ENCODE measurements at regions not wholly inside any gene's neighbourhood (a gene's known extent, or its start where the extent isn't known, plus 50 kb on each side); places are given as distances from the start of the nearest gene placed in this dataset.
A peak's percentile ranks its signal among the peaks of the same experiment; 100 is the strongest.

DNA sequence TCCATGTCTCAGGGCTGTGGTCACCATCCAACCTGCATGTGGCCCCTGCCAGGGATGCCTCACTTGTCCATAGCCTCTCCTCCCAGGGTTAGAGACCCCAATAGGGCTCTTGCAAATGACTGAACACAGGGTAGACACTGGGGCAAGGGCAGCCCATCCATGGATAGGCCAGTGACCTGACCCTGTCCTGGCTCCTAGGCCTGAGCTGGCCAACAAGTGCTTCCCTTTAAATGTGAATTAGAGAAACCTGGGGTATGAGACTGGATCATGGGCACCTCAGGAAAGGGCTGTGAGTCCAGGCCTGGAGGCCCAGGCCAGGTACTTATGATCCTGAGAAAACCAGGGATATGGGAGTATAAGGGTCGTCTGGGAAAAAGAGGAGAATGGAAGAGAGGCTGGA is 64.5 kb downstream of the COPS8 start:
- DNase-seq (ENCODE audit: low read depth in 1 of 2, low spot score in 1 of 2) = no peak
- in situ Hi-C loops (cut with HindIII; ENCODE audit: low pct_unique_long_range_greater_than_20kb, low sequenced_read_pairs) = no loop called here
- no peak for TF ChIP-seq JUND (IDR thresholded peaks at IDR 0.05; ENCODE audit: low read depth)

DNA sequence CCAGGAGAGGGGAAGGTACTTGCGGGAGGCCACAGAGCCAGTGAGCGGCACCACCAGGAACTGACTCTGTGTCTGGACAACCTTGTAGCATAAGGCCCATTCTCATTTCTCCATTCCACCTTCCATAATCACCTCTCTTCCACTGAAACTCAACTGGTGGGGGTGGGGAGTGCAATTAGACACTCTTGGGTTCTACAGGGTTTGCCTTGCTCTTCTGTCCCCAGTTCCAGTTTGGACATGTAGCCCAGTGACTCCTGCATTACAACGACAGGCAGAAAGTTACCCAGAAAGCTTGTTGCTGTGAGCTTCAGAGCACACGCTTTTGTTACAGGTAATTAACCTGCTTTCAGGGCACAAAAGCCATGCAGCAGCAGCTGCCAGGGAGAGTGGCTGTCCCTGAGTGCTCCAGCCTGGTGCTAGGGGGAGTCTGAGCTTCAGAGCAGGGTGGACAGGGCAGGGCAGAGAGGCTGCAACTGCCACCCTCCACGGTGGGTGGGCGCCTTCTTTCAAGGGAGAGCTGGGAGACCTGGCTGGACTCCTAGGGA is 65.2 kb downstream of the COPS8 start:
- in situ Hi-C loops (cut with HindIII; ENCODE audit: low pct_unique_long_range_greater_than_20kb, low sequenced_read_pairs) = no loop called here
- DNase-seq (ENCODE audit: low read depth in 1 of 2, low spot score in 1 of 2) = no peak
- TF ChIP-seq JUND (IDR thresholded peaks at IDR 0.05; ENCODE audit: low read depth) = no peak

DNA sequence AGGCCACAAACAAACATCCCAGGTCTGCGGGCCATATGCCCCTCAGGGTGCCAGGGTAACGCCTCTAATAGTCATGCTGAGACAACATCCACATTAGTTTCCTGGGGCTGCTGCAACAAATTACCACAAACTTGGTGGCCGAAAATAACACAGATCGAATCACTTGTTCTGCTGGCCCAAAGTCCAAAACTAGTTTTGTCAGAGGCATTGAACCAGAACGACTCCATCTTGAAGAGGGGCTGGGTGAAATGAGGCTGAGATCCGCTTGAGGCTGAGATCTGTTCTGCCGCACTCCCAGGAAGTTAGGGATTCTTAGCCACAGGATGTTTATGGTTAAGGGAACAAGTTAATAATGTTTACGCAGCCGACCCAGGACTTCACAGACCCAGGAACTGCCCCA is 66.7 kb downstream of the COPS8 start:
- no peak for DNase-seq (ENCODE audit: low read depth in 1 of 2, low spot score in 1 of 2)
- TF ChIP-seq JUND (IDR thresholded peaks at IDR 0.05; ENCODE audit: low read depth) = no peak
- in situ Hi-C loops (cut with HindIII; ENCODE audit: low pct_unique_long_range_greater_than_20kb, low sequenced_read_pairs) = no loop called here

DNA sequence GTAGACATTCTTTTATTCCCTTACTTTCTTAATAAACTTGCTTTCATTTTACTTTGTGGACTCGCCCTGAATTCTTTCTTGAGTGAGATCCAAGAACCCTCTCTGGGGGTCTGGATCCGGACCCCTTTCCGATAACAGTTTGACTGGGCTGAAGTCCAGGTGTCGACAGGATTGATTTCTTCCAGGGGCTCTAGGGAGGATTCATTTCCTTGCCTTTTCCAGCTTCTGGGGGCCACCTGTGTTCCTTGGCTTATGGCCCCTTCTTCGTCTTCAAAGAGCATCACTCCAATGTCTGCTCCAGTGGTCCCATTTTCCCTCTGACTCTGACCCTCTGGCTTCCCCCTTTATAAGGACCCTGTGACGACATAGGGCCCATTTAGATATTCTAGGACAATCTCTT is 67.5 kb downstream of the COPS8 start:
- in situ Hi-C loops (cut with HindIII; ENCODE audit: low pct_unique_long_range_greater_than_20kb, low sequenced_read_pairs) = no loop called here
- DNase-seq (ENCODE audit: low read depth in 1 of 2, low spot score in 1 of 2) = no peak

DNA sequence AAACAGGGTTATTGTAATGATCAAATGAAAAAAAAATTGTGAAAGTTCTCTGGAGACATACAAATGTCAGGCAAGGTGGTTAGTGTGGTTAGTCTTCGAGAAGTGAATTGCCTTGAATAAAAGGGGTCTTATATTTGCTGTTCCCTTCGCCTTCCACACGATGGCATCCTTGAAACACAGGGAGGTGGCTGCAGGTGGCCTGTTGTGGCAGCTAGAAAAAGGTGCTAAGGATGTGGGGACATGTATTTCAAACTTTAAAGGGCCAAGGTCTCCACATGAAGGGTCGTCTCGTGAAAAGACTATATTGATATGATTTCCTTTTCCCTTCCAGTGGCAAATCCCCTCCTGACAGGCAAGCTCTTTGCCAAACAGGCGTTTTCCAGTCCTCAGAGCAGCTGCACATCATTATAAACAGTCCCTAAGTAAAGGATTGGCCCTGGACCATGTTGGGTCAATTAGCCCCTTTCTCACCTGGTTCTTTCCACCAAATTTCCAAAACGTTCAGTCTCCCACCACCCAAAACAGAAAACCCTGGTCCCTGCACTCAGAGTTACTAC is 68.5 kb downstream of the COPS8 start:
- peak; percentile 39 to 73 for DNase-seq (ENCODE audit: low read depth in 1 of 2, low spot score in 1 of 2)
- TF ChIP-seq JUND (IDR thresholded peaks at IDR 0.05; ENCODE audit: low read depth) = no peak
- in situ Hi-C loops (cut with HindIII; ENCODE audit: low pct_unique_long_range_greater_than_20kb, low sequenced_read_pairs) = no loop called here

More for the DNA sequence above, 67.5 kb downstream of the COPS8 start:
- no peak for TF ChIP-seq JUND (IDR thresholded peaks at IDR 0.05; ENCODE audit: low read depth)

DNA sequence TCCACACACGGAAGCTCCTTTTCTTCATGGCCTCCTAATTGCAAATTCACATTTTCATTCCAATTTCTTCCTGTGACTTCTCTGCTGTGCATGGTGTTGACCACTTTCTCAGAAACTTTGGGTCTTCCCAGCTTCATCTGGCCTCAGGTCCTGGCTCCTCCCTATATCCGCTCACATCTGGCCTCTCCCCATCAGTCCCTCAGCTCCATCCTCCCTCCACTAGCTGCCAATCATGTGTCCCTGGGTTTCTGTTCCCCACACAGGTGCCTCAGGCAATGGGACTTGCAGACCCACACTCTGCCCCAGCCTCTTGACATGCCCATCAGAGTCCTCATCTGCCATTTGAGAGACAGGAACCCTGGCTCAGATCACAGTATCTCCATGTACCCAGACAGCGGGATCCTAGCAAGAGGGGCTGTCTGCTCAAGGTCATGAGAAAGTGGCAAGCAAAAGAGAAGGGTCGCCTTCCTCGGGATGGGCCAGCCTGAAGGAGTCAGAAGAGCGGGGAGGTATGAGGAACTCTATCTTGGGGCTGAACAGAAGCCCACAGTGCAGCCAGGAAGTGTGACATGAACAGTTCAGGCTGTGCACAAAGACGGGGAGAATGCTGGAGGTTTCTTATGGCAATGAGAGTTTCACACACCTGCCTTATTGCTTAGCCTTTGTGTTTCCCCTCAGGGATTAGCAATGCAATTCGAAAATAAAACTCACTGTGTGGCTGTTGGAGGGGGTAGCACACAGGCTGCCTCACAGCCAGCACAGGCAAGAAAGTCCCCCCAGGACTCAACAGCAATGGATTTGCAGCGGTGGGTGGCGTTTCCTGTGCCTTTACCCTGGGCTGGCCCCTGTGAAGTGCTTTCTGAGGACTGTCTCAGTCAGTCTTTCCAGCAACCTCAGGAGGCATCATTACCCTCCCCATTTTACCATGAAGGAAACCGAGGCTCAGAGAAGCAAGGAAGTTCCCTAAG is 69.5 kb downstream of the COPS8 start:
- DNase-seq (ENCODE audit: low read depth in 1 of 2, low spot score in 1 of 2) = no peak
- in situ Hi-C loops (cut with HindIII; ENCODE audit: low pct_unique_long_range_greater_than_20kb, low sequenced_read_pairs) = no loop called here
- no peak for TF ChIP-seq JUND (IDR thresholded peaks at IDR 0.05; ENCODE audit: low read depth)

DNA sequence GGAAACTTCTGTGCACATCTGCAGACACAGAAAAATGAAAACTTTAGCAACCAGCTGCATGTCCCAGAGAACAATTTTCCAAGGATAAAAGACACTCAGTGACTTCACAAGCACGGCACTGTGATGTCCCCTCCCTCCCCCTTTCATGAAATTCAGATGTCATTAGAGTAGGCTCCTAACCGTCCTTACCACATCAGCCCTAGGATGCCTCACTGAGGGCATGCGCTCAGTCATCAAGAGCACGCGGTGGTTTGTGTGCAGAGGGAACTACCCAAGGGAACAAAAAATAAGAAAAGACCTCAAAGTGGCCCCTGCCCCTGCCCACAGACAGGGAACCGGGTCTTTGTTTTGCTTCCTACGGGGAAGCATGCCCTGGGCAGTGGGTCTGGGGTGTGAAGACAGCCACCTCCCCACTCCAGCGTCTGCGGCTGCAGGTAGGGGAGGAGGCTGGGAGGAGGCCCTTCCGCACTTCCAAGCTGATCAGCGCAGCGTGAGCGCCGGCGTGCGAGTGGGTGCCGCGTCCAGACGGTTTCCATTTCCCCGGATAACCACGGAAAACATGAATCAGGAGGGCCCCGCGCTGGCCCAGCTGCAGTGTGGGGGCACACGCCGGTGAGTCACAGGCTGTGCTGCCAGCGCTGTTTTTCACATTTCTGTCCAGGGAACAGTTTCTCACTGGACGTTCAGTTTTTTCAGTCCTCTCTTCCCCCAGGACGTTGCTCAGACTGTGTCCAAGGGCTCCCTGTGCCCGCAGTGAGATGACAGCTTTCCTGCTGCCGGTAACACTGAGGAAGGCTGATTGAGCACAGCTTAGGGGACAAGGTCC is 70.6 kb downstream of the COPS8 start:
- in situ Hi-C loops (cut with HindIII; ENCODE audit: low pct_unique_long_range_greater_than_20kb, low sequenced_read_pairs) = no loop called here
- DNase-seq (ENCODE audit: low read depth in 1 of 2, low spot score in 1 of 2) = no peak
- TF ChIP-seq JUND (IDR thresholded peaks at IDR 0.05; ENCODE audit: low read depth) = no peak

DNA sequence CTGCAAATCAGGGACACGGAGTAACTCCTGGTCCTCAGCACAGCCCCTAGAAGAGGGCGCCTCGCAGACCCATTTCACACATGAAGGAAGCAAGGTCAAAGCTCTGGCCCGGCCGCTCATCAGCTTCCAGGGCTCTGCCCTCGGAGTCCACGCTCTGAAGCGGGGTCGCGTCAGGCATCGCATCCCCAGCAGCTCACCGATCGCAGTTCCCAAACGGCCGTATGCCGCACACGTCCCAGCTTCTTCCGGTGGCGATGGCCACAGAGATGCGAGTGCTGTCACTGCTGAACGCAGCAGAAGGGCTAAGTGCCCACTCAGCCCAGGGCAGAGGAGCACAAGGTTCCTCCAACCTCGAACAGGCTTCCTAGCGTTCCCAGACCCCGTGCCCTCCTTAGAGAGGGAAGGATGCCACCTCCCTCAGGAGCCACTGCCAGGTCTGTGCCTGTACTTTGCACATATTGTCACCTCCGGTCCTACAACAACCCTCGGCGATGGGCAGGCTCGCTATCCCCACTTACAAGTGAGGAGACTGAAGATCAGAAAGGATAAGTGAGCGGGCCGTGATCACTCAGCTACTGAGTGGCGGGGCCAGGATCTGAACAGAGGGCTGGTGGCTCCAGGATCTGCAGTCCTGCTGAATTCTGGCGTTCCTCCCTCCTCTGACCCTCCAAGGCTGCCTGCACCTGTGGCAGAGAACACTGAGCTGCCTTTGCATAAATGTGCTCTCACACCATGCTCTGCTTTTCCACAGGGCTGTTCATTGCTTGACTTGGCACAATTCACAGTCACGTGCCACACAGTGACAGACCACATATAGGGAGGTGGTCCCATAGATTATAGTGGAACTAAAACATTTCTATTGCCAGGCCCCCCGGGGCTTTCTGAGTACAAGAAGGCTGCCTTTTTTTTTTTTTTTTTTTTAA is 71.4 kb downstream of the COPS8 start:
- in situ Hi-C loops (cut with HindIII; ENCODE audit: low pct_unique_long_range_greater_than_20kb, low sequenced_read_pairs) = no loop called here
- TF ChIP-seq JUND (IDR thresholded peaks at IDR 0.05; ENCODE audit: low read depth) = no peak
- no peak for DNase-seq (ENCODE audit: low read depth in 1 of 2, low spot score in 1 of 2)

DNA sequence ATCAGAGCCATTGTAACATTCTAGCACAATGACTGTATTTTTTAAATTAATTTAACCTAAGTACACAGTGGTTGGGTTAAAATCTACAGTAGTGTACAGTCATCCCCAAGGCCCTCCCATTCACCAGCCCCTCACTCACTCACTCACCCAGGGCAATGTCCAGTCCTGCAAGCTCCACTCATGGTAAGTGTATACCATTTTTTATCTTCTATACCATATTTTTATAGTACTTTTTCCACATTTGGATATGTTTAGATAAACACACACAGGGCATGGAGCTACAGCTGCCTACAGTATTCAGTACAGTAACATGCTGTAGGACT is 72.1 kb downstream of the COPS8 start:
- no peak for DNase-seq (ENCODE audit: low read depth in 1 of 2, low spot score in 1 of 2)
- in situ Hi-C loops (cut with HindIII; ENCODE audit: low pct_unique_long_range_greater_than_20kb, low sequenced_read_pairs) = no loop called here
- no peak for TF ChIP-seq JUND (IDR thresholded peaks at IDR 0.05; ENCODE audit: low read depth)

DNA sequence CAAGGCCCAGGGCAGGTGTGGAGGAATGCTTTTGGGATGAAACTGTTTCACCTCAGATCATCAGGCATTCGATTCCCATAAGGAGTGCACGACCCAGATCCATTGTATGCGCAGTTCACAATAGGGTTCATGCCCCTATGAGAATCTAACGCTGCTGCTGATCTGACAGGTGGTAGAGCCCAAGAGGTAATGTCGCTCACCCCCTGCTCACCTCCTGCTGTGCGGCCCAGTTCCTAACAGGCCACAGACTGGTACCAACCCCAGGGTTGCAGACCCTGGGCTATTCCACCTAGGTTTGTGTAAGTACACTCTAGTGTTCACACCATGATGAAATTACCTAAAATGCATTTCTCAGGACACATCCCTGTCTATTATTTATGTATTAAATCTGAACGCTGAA is 72.5 kb downstream of the COPS8 start:
- no peak for DNase-seq (ENCODE audit: low read depth in 1 of 2, low spot score in 1 of 2)
- in situ Hi-C loops (cut with HindIII; ENCODE audit: low pct_unique_long_range_greater_than_20kb, low sequenced_read_pairs) = no loop called here
- no peak for TF ChIP-seq JUND (IDR thresholded peaks at IDR 0.05; ENCODE audit: low read depth)

DNA sequence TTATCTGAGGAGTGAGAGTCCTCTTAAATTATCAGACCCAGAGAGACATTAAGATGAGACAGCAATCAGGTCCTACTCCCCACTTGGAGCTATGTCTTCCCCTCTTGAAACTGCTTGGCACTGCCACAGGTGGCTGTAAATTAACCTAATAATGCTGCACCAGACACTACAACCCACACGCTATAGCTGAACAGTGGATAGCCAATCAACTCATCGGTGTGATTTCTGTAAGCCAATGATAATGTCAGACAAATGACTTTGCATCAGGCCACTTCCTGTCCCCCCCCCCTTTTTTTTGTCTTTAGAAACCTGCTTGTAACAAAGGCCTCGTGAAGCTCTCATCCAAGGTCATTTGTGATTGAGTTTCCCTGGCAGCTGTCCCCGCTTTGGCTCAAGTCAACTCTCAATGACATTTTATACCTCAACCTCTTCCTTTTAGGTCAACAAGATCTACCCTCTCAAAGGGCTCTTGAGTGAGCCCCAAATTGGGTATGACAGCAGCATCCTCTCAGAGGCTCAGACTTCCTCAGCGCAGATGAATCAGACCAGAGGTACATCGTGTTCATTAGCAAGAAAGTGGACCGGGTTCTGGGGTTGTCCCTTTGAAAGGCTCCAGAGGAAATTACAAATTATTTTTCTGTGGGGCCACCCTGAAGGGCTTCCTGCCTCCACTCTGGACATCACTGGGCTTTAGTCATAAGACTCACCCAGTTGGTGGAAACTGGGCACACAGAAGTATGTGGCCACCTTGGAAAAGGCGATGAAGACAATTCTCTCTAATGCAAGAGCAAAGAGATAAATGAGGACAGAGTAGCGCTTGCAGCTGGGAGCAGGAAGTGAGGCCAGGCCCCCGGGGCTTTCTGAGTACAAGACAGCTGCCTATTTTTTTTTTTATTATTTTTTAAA is 73.6 kb downstream of the COPS8 start:
- in situ Hi-C loops (cut with HindIII; ENCODE audit: low pct_unique_long_range_greater_than_20kb, low sequenced_read_pairs) = no loop called here
- no peak for TF ChIP-seq JUND (IDR thresholded peaks at IDR 0.05; ENCODE audit: low read depth)
- no peak for DNase-seq (ENCODE audit: low read depth in 1 of 2, low spot score in 1 of 2)
